Natural killer cell (primary cell): ENCODE measurements at regions not wholly inside any gene's neighbourhood (a gene's known extent, or its start where the extent isn't known, plus 50 kb on each side); places are given as distances from the start of the nearest gene placed in this dataset.

Experiments
- ATAC-seq, 3 donors: fragments of 150-1000 bp in 2 of 3; fragments of 200-7000 bp in 1 of 3; cut with Tn5 transposase; 1 replicate in 1 of 3; 2 replicates in 2 of 3; pipeline ENCODE4 v1.10.0; 2021; ENCODE audit warnings: mild to moderate bottlenecking in 2 of 3, moderate library complexity in 2 of 3
- DNase-seq, 2 donors: peaks; one replicate each; pipeline versions ENCODE4 v3.0.0 to v3.0.0-alpha.2; 2013 to 2021; ENCODE audit warnings: mixed read lengths in 1 of 2
- H3K27ac ChIP-seq: one replicate; pipeline ENCODE4 v1.5.1; 2013; ENCODE audit warnings: mild to moderate bottlenecking, low read length
- H3K27me3 ChIP-seq: one replicate; pipeline ENCODE4 v1.6.1; 2013; ENCODE audit warnings: low read length; ENCODE audit not compliant: control insufficient read depth, insufficient read depth
- H3K36me3 ChIP-seq: one replicate; pipeline ENCODE4 v1.6.1; 2013; ENCODE audit warnings: low read length; ENCODE audit not compliant: control insufficient read depth, insufficient read depth
- H3K4me1 ChIP-seq: one replicate; pipeline ENCODE4 v1.6.1; 2013; ENCODE audit warnings: low read length; ENCODE audit not compliant: control insufficient read depth, insufficient read depth
- H3K4me3 ChIP-seq: one replicate; pipeline ENCODE4 v1.5.1; 2013; ENCODE audit warnings: low read length
- H3K9me3 ChIP-seq: one replicate; pipeline ENCODE4 v1.6.1; 2013; ENCODE audit warnings: low read length; ENCODE audit not compliant: control insufficient read depth, insufficient read depth
- H3K27ac Mint-ChIP-seq, 2 donors: one replicate each; pipeline ENCODE4 v1.8.0; 2022; ENCODE audit warnings: mild to moderate bottlenecking in 2 of 2, mixed read lengths in 2 of 2, moderate library complexity in 1 of 2
- H3K27me3 Mint-ChIP-seq, 2 donors: one replicate each; pipeline ENCODE4 v1.8.0; 2022; ENCODE audit warnings: low read depth in 2 of 2, mixed read lengths in 2 of 2
- H3K36me3 Mint-ChIP-seq: one replicate; pipeline ENCODE4 v1.8.0; 2022; ENCODE audit warnings: mixed read lengths
- H3K4me1 Mint-ChIP-seq, 2 donors: one replicate each; pipeline ENCODE4 v1.8.0; 2022; ENCODE audit warnings: mixed read lengths in 2 of 2
- H3K4me3 Mint-ChIP-seq: one replicate; pipeline ENCODE4 v1.8.0; 2022; ENCODE audit warnings: mild to moderate bottlenecking, moderate library complexity, mixed read lengths
- H3K9me3 Mint-ChIP-seq, 2 donors: one replicate each; pipeline ENCODE4 v1.8.0; 2022; ENCODE audit warnings: mixed read lengths in 2 of 2
- WGBS: methylation state at CpG from one replicate; pipeline ENCODE4 v1.1.7; 2013; ENCODE audit warnings: missing lambda C conversion rate; ENCODE audit not compliant: insufficient coverage; 5-methylcytosine and 5-hydroxymethylcytosine counted together
- intact Hi-C: fragments of 100-400 bp; cut with micrococcal nuclease; formaldehyde crosslinking; loops from one replicate; pipeline ENCODE4 v1.14.2; 2022
- TF ChIP-seq, protein P1 (sequence below): fragments of 200-600 bp; IDR thresholded peaks from one replicate; pipeline ENCODE4 v1.8.0; 2022; ENCODE audit warnings: antibody characterized with exemption

DNA sequence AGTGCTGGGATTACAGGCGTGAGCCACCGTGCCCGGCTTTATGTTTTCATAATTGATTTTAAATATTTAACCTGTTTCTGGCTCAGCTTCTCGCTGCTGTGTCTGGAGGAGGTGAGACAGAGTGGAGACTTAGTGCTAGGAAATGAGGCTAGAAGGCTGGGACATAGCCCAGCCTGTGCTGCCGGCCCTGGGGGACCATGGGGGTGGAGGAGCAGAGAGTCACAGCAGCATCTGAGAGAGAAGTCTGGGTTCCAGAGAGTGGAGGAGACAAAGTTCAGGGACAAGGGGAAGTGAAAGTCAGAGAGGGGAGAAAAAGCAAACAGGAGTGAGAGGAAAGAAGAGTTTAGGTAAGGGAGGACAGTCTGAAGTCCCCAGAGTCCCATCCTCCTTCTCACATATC lies 71.9 kb downstream of the LHX9 start:
- ATAC-seq: no peak
- H3K27me3 ChIP-seq: no peaks in the 10 kb centered on the region
- 94% methylated on average over 5 of the region's 5 CpGs for WGBS
- DNase-seq: no peak
- no peak overlapping the region for H3K27ac ChIP-seq
- Mint-ChIP-seq H3K4me3 (no peak overlapping the region), H3K36me3 (no peaks in the 10 kb centered on the region), H3K4me1 (peaks cover 5 to 9% of the 10 kb centered on the region in 2 donors), H3K27ac (no peak overlapping the region), H3K9me3 (no peaks in the 10 kb centered on the region), H3K27me3 (peaks cover 0 to 2% of the 10 kb centered on the region in 2 donors)
- H3K36me3 ChIP-seq: no peaks in the 10 kb centered on the region
- intact Hi-C loops: no loop called here
- no peaks in the 10 kb centered on the region for H3K4me1 ChIP-seq
- no peaks in the 10 kb centered on the region for H3K9me3 ChIP-seq
- TF ChIP-seq, protein P1, sequence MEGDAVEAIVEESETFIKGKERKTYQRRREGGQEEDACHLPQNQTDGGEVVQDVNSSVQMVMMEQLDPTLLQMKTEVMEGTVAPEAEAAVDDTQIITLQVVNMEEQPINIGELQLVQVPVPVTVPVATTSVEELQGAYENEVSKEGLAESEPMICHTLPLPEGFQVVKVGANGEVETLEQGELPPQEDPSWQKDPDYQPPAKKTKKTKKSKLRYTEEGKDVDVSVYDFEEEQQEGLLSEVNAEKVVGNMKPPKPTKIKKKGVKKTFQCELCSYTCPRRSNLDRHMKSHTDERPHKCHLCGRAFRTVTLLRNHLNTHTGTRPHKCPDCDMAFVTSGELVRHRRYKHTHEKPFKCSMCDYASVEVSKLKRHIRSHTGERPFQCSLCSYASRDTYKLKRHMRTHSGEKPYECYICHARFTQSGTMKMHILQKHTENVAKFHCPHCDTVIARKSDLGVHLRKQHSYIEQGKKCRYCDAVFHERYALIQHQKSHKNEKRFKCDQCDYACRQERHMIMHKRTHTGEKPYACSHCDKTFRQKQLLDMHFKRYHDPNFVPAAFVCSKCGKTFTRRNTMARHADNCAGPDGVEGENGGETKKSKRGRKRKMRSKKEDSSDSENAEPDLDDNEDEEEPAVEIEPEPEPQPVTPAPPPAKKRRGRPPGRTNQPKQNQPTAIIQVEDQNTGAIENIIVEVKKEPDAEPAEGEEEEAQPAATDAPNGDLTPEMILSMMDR: no peak
- no peak overlapping the region for H3K4me3 ChIP-seq

DNA sequence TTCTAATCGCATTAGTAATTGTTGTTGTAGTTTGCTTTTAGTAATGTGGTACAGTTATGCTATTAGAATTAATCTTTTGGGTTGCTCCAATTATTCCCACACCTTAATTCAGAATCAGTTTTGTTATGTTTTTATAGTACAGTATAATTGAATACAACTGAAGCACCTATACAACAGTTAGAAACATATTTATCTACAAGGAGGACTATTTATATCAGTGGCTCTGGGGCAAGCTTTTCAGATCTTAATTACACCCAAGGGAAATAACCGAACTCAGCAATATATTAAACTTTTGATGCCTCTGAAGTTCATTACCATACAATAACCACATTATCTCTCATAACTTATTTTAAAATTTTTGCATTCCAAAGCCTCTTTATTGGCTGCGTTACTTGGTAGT lies 74.4 kb downstream of the LHX9 start:
- no peak overlapping the region for H3K4me3 Mint-ChIP-seq
- no peak overlapping the region for H3K27ac Mint-ChIP-seq
- 80% methylated on average over 1 of the region's 3 CpGs for WGBS

DNA sequence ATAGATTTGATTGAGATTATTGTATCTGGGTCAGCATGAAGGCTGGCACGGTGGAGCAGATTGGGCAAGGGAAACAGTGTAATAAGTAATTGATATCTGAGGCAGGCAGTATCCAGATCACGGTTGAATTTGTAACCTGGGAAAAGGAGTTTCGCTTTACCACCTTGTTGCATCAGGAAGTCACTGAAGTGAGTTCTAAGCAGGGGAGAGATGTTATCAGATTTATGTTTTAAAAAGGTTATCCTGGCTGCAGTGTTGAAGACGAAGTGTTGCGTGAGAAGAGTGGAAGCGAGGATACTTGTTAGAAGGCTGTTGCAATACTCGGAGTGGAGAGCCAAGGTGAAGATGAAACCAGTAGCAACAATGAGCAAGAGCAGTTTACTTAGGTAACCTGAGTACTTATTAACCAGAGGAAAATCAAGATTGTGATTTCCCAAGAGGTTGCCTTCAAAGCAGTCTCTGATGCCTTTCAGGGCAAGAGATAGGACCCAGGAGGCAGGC lies 77.8 kb downstream of the LHX9 start:
- ATAC-seq (no peak), DNase-seq (no peak)
- no peaks in the 10 kb centered on the region for H3K4me1 Mint-ChIP-seq
- H3K4me3 Mint-ChIP-seq: no peak overlapping the region
- Histone ChIP-seq H3K36me3 (no peaks in the 10 kb centered on the region), H3K27ac (no peak overlapping the region), H3K4me1 (no peaks in the 10 kb centered on the region), H3K27me3 (no peaks in the 10 kb centered on the region), H3K9me3 (no peaks in the 10 kb centered on the region), H3K4me3 (no peak overlapping the region)
- WGBS: 89% methylated on average over 7 of the region's 7 CpGs
- H3K27me3 Mint-ChIP-seq: peaks cover 0 to 12% of the 10 kb centered on the region in 2 donors
- H3K27ac Mint-ChIP-seq: no peak overlapping the region
- no peaks in the 10 kb centered on the region for H3K9me3 Mint-ChIP-seq
- TF ChIP-seq, protein P1: no peak
- no peaks in the 10 kb centered on the region for H3K36me3 Mint-ChIP-seq
- intact Hi-C loops: no loop called here

More for the DNA sequence above, 74.4 kb downstream of the LHX9 start:
- Mint-ChIP-seq H3K27me3 (peaks cover 0 to 9% of the 10 kb centered on the region in 2 donors), H3K9me3 (no peaks in the 10 kb centered on the region), H3K4me1 (peaks cover 5 to 9% of the 10 kb centered on the region in 2 donors), H3K36me3 (no peaks in the 10 kb centered on the region)
- intact Hi-C loops: no loop called here
- TF ChIP-seq, protein P1: no peak
- Histone ChIP-seq H3K36me3 (no peaks in the 10 kb centered on the region), H3K9me3 (no peaks in the 10 kb centered on the region), H3K4me3 (no peak overlapping the region), H3K4me1 (no peaks in the 10 kb centered on the region), H3K27ac (no peak overlapping the region), H3K27me3 (no peaks in the 10 kb centered on the region)
- DNase-seq (no peak), ATAC-seq (no peak)
